Right atrium auricular region (tissue), 2 donors: ENCODE measurements at regions not wholly inside any gene's neighbourhood (a gene's known extent, or its start where the extent isn't known, plus 50 kb on each side); places are given as distances from the start of the nearest gene placed in this dataset.

ENCODE experiments used
- DNase-seq: peaks from one replicate; pipeline ENCODE4 v3.0.0-alpha.2; 2019; ENCODE audit warnings: low spot score
- H3K27ac ChIP-seq, 2 donors: fragments of 200-600 bp; sonication (generic); 1 replicate in 1 of 2; 2 replicates in 1 of 2; pipeline ENCODE4 v1.5.1; 2016 to 2019
- H3K27me3 ChIP-seq, 2 donors: fragments of 200-600 bp; sonication (generic); one replicate each; pipeline versions ENCODE4 v1.5.1 to v1.6.0; 2017 to 2019
- H3K36me3 ChIP-seq: fragments of 200-600 bp; sonication (generic); one replicate; pipeline ENCODE4 v1.5.1; 2016
- H3K4me1 ChIP-seq, 2 donors: fragments of 200-600 bp; sonication (generic); one replicate each; pipeline versions ENCODE4 v1.5.1 to v1.6.0; 2017 to 2019
- H3K4me3 ChIP-seq, 2 donors: fragments of 200-600 bp; sonication (generic); 1 replicate in 1 of 2; 2 replicates in 1 of 2; pipeline ENCODE4 v1.5.1; 2017 to 2019; ENCODE audit warnings: mild to moderate bottlenecking in 1 of 2, moderate library complexity in 1 of 2
- H3K9me3 ChIP-seq, 2 donors: fragments of 200-600 bp; sonication (generic); one replicate each; pipeline ENCODE4 v1.5.1; 2019
- TF ChIP-seq, protein P1 (sequence below), 2 donors: fragments of 200-600 bp; sonication (generic); IDR thresholded peaks; one replicate each; pipeline ENCODE4 v1.5.1; 2019; ENCODE audit warnings: antibody characterized with exemption in 2 of 2

DNA sequence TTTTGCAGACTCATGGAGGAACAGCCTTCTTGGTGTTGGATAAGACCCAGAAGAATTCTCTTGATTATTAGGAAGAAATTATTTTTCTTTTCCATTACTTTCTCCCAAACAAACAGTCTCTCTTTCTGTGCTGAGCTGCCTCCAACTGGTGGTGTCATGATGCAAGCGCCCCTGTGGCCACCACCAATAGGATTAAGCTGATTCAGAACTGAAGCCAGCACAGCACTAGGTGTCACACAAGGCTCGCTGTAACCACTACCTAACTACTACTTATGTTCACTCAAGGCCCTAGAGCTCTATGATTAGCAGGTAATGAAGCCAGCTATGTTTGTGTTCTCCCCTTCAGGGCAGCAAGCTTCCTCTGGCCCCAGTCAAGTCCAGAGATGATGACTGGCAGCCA, 123.4 kb downstream of the HTR1B start:
- DNase-seq: no peak
- Histone ChIP-seq H3K27me3 (no peaks in the 10 kb centered on the region), H3K36me3 (no peaks in the 10 kb centered on the region), H3K4me3 (no peak overlapping the region), H3K9me3 (peaks cover 0 to 3% of the 10 kb centered on the region in 2 donors), H3K4me1 (peaks cover 0 to 7% of the 10 kb centered on the region in 2 donors), H3K27ac (peak overlapping the region; percentile 52 to 80)
- TF ChIP-seq, protein P1, sequence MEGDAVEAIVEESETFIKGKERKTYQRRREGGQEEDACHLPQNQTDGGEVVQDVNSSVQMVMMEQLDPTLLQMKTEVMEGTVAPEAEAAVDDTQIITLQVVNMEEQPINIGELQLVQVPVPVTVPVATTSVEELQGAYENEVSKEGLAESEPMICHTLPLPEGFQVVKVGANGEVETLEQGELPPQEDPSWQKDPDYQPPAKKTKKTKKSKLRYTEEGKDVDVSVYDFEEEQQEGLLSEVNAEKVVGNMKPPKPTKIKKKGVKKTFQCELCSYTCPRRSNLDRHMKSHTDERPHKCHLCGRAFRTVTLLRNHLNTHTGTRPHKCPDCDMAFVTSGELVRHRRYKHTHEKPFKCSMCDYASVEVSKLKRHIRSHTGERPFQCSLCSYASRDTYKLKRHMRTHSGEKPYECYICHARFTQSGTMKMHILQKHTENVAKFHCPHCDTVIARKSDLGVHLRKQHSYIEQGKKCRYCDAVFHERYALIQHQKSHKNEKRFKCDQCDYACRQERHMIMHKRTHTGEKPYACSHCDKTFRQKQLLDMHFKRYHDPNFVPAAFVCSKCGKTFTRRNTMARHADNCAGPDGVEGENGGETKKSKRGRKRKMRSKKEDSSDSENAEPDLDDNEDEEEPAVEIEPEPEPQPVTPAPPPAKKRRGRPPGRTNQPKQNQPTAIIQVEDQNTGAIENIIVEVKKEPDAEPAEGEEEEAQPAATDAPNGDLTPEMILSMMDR (IDR thresholded peaks at IDR 0.05): no peak

DNA sequence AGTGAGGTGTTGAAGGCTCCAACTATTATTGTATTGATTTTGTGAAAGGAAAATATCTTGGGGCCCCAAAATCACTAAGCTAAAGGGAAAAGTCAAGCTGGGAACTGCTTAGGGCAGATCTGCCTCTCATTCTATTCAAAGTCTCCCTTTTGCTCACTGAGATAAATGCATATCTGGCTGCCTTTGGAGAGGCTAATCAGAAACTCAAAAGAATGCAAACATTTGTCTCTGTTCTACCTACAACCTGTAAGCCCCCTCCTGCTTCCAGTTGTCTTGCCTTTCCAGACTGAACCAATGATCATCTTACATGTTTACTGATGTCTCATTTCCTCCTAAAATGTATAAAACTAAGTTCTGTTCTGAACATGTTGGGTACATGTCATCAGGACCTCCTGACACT, 125.9 kb downstream of the HTR1B start:
- Histone ChIP-seq H3K27ac (no peak overlapping the region), H3K9me3 (peaks cover 0 to 26% of the 10 kb centered on the region in 2 donors), H3K27me3 (no peaks in the 10 kb centered on the region), H3K36me3 (no peaks in the 10 kb centered on the region), H3K4me3 (no peak overlapping the region), H3K4me1 (peaks cover 0 to 7% of the 10 kb centered on the region in 2 donors)
- TF ChIP-seq, protein P1 (IDR thresholded peaks at IDR 0.05): no peak
- no peak for DNase-seq

DNA sequence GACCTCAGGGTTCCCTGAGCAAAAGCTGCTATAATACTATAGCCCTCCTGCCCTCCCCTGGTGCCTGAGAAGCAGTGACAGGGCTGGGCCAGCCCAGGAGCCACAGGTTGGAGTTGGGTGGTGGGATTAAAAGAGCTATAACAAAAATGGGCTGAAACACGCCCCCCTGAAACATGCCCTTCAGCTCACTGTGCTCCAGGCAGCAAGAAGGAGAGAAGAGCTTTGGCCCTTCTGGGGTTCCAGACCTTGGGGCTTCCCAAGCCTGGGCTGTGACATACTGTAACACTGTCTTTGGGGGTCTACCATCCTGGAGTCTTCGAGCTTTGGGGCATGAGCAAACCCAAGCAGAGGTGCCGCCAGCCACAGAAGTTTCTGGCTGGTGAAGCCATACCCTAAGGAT, 129.2 kb downstream of the HTR1B start:
- Histone ChIP-seq H3K27me3 (no peaks in the 10 kb centered on the region), H3K4me1 (no peaks in the 10 kb centered on the region), H3K9me3 (peaks cover 0 to 26% of the 10 kb centered on the region in 2 donors), H3K27ac (no peak overlapping the region), H3K36me3 (no peaks in the 10 kb centered on the region), H3K4me3 (no peak overlapping the region)
- DNase-seq: no peak
- TF ChIP-seq, protein P1 (IDR thresholded peaks at IDR 0.05): no peak

DNA sequence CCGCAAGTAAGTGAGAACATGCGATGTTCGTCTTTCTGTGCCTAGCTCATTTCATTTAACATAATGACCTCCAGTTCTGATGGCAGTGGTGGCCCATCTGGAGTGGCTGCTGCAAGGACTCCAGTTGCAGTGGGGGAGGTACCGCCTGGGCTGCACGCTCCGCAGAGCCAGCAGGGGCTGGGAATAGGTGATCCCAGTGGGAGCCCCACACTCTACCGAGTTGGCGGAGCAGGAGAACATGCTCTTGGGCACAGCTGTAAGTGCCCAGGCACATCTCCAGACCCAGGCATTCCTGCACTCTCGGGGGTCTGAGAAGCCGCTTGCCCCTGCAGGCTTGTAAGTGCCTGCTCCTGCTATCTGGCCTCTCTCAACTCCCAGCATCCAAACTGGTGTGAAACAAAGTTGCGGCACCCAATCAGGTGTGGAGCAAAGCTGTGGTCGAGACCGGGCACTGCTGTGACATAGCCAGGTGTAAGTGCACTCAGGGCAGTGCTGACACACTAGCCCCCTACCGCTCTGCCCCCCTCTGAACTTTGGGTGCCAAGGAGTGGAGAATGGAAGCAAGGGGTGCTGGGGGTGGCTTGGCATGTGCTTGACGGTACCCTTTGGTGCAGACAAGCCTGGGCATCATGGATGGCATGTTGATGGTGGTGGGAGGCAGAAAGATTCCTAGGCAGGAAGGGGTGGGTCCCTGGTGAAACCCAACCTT, 130.2 kb downstream of the HTR1B start:
- H3K36me3 ChIP-seq: no peaks in the 10 kb centered on the region
- no peaks in the 10 kb centered on the region for H3K27me3 ChIP-seq
- no peak overlapping the region for H3K27ac ChIP-seq
- H3K4me3 ChIP-seq: no peak overlapping the region
- TF ChIP-seq, protein P1 (IDR thresholded peaks at IDR 0.05): no peak
- DNase-seq: no peak
- H3K4me1 ChIP-seq: no peaks in the 10 kb centered on the region
- peaks cover 0 to 26% of the 10 kb centered on the region in 2 donors for H3K9me3 ChIP-seq

DNA sequence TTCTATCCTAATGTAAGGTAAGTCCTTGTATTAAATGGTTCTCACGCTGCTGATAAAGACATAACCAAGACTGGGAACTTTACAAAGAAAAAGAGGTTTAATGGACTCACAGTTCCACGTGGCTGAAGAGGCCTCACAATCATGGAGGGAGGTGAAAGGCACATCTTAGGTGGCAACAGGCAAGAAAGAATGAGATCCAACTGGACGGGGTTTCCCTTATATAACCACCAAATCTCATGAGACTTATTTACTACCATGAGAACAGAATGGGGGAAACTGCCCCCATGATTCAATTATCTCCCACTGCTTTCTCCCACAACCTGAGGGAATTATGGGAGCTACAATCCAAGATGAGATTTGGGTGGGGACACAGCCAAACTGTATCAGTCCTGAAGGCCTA, 136.6 kb downstream of the HTR1B start:
- no peak for DNase-seq
- Histone ChIP-seq H3K4me1 (no peaks in the 10 kb centered on the region), H3K27me3 (no peaks in the 10 kb centered on the region), H3K4me3 (no peak overlapping the region), H3K27ac (no peak overlapping the region), H3K9me3 (no peaks in the 10 kb centered on the region), H3K36me3 (no peaks in the 10 kb centered on the region)
- TF ChIP-seq, protein P1 (IDR thresholded peaks at IDR 0.05): no peak

DNA sequence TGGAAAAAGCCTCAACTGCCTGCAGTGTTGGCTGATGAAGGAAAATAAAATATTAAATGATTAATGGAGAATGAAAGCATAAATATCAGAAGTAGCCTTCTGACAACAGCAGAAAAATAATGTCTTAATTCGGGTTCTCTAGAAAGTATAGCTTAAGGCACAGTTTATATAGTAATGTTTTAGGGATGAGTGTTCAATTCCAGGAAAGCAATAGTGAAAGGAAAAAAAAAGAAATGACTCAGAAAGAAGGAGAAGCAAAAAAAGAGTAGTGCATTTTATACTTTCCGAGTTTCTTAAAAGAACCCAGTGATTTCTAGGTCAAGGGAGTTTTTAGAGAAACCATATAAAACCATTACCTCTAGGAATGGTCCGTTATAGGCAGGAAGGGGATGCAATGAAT, 137.3 kb downstream of the HTR1B start:
- TF ChIP-seq, protein P1 (IDR thresholded peaks at IDR 0.05): no peak
- Histone ChIP-seq H3K27me3 (no peaks in the 10 kb centered on the region), H3K4me3 (no peak overlapping the region), H3K9me3 (no peaks in the 10 kb centered on the region), H3K4me1 (no peaks in the 10 kb centered on the region), H3K36me3 (no peaks in the 10 kb centered on the region), H3K27ac (no peak overlapping the region)
- no peak for DNase-seq
